GM12892 (cell line): ENCODE measurements at regions not wholly inside any gene's neighbourhood (a gene's known extent, or its start where the extent isn't known, plus 50 kb on each side); places are given as distances from the start of the nearest gene placed in this dataset.

Experiments used
- POLR2AphosphoS5 ChIP-seq: IDR thresholded peaks from 2 replicates; pipeline ENCODE4 v1.6.1; 2011; ENCODE audit warnings: low read depth, low read length, control low read depth
- TAF1 ChIP-seq: IDR thresholded peaks from 2 replicates; pipeline ENCODE4 v1.6.1; 2011; ENCODE audit warnings: low read depth, mild to moderate bottlenecking, control low read depth, low read length, borderline replicate concordance

GRCh38 chr12:65662590-65662989, 161.7 kb upstream of the HMGA2 start:
- TF ChIP-seq TAF1 (no peak), POLR2AphosphoS5 (no peak)
